Fibroblast of lung (primary cell): ENCODE measurements at regions not wholly inside any gene's neighbourhood (a gene's known extent, or its start where the extent isn't known, plus 50 kb on each side); places are given as distances from the start of the nearest gene placed in this dataset.

Source experiments
- DNase-seq, 2 donors: peaks; one replicate each; pipeline versions ENCODE4 v3.0.0 to v3.0.0-alpha.2; 2010; ENCODE audit warnings: low read depth in 2 of 2
- H2AFZ ChIP-seq: 2 replicates; pipeline ENCODE4 v1.5.1; 2012; ENCODE audit warnings: low read length, control low read depth, inconsistent platforms
- H3K27ac ChIP-seq: 2 replicates; pipeline ENCODE4 v1.5.1; 2011; ENCODE audit warnings: low read length, control low read depth; ENCODE audit not compliant: insufficient read depth
- H3K27me3 ChIP-seq: 2 replicates; pipeline ENCODE4 v1.5.1; 2011; ENCODE audit warnings: mild to moderate bottlenecking, low read length; ENCODE audit not compliant: control insufficient read depth, insufficient read depth
- H3K36me3 ChIP-seq: 2 replicates; pipeline ENCODE4 v1.5.1; 2011; ENCODE audit warnings: low read length; ENCODE audit not compliant: control insufficient read depth, insufficient read depth
- H3K4me1 ChIP-seq: 2 replicates; pipeline ENCODE4 v1.5.1; 2011; ENCODE audit warnings: low read length; ENCODE audit not compliant: control insufficient read depth, insufficient read depth; ENCODE audit errors: extremely low read depth
- H3K4me2 ChIP-seq: 2 replicates; pipeline ENCODE4 v1.5.1; 2011; ENCODE audit warnings: low read length, control low read depth; ENCODE audit not compliant: insufficient read depth; ENCODE audit errors: extremely low read depth
- H3K4me3 ChIP-seq, 4 experiments: fragments of 200-600 bp in 1 of 4; sonication (generic) in 1 of 4; replicated peaks in 1 of 4; 2 replicates each; pipeline ENCODE4 v1.5.1; 2011 to 2016; ENCODE audit warnings: low read length in 4 of 4, low read depth in 3 of 4, mild to moderate bottlenecking in 3 of 4, control low read depth in 2 of 4, inconsistent platforms in 1 of 4, mixed read lengths in 1 of 4; ENCODE audit not compliant: insufficient read depth in 1 of 4; ENCODE audit errors: control extremely low read depth in 1 of 4
- H3K79me2 ChIP-seq: 2 replicates; pipeline ENCODE4 v1.5.1; 2012; ENCODE audit warnings: mild to moderate bottlenecking, low read length, inconsistent platforms; ENCODE audit not compliant: control insufficient read depth, insufficient read depth
- H3K9ac ChIP-seq: 2 replicates; pipeline ENCODE4 v1.5.1; 2011; ENCODE audit warnings: mild to moderate bottlenecking, low read length, control low read depth; ENCODE audit not compliant: insufficient read depth
- H3K9me3 ChIP-seq: 2 replicates; pipeline ENCODE4 v1.5.1; 2012; ENCODE audit warnings: low read depth, low read length; ENCODE audit not compliant: control insufficient read depth, insufficient read depth
- H4K20me1 ChIP-seq: 2 replicates; pipeline ENCODE4 v1.5.1; 2011; ENCODE audit warnings: low read length; ENCODE audit not compliant: control insufficient read depth, insufficient read depth; ENCODE audit errors: extremely low read depth
- EZH2 ChIP-seq: IDR thresholded peaks from 2 replicates; pipeline ENCODE4 v1.5.1; 2012; ENCODE audit warnings: low read length, control low read depth, mild to moderate bottlenecking; ENCODE audit errors: missing control alignments
- TF ChIP-seq, protein P1 (sequence below), 2 donors: IDR thresholded peaks in 1 of 2; conservative IDR thresholded peaks in 1 of 2; 1 replicate in 1 of 2; 2 replicates in 1 of 2; pipeline ENCODE4 v1.5.1; 2011 to 2012; ENCODE audit warnings: low read length in 2 of 2, control low read depth in 1 of 2, inconsistent platforms in 1 of 2, low read depth in 1 of 2, mild to moderate bottlenecking in 1 of 2

- no peaks in the 10 kb centered on the region for H3K27me3 ChIP-seq
- no peak overlapping the region for H3K4me3 ChIP-seq
- H3K9ac ChIP-seq = no peak overlapping the region
- H3K4me1 ChIP-seq = no peaks in the 10 kb centered on the region
- TF ChIP-seq EZH2 = no peak
- TF ChIP-seq, protein P1, sequence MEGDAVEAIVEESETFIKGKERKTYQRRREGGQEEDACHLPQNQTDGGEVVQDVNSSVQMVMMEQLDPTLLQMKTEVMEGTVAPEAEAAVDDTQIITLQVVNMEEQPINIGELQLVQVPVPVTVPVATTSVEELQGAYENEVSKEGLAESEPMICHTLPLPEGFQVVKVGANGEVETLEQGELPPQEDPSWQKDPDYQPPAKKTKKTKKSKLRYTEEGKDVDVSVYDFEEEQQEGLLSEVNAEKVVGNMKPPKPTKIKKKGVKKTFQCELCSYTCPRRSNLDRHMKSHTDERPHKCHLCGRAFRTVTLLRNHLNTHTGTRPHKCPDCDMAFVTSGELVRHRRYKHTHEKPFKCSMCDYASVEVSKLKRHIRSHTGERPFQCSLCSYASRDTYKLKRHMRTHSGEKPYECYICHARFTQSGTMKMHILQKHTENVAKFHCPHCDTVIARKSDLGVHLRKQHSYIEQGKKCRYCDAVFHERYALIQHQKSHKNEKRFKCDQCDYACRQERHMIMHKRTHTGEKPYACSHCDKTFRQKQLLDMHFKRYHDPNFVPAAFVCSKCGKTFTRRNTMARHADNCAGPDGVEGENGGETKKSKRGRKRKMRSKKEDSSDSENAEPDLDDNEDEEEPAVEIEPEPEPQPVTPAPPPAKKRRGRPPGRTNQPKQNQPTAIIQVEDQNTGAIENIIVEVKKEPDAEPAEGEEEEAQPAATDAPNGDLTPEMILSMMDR (conservative IDR thresholded peaks at IDR 0.05 in 1 of 2, IDR thresholded peaks at IDR 0.05 in 1 of 2; ENCODE audit: low read depth in 1 of 2, low read length in 2 of 2) = no peak
- H3K4me2 ChIP-seq = no peak overlapping the region
- no peaks in the 10 kb centered on the region for H4K20me1 ChIP-seq
- no peak overlapping the region for H3K27ac ChIP-seq
- no peaks in the 10 kb centered on the region for H3K9me3 ChIP-seq
- H3K36me3 ChIP-seq = no peaks in the 10 kb centered on the region
- H3K79me2 ChIP-seq = no peaks in the 10 kb centered on the region
- no peak for DNase-seq
- H2AFZ ChIP-seq = no peak overlapping the region
Observed at GRCh38 chr14:71812693-71813092, 119.5 kb upstream of the RGS6 start.

DNA sequence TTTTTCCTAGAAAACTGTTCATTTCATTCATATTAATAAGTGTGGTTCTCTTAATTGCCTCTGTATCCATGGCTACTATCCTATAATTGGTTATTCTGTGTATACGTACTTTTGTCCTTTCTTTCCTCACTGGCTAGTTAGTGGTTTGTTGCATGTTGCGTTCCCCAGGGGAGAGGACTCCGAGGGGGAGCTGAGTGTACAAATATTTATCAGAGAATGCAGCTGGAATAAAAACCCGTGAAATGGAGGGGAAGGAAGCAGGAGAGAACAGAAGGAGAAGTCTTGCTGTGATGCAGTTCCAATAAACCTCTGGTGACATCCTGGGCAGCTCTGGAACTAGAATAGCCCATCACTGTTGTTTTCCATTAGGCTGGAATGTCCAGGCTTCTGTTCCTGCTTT lies 117.1 kb upstream of the RGS6 start:
- no peak overlapping the region for H3K9ac ChIP-seq
- H2AFZ ChIP-seq = no peak overlapping the region
- H4K20me1 ChIP-seq = no peaks in the 10 kb centered on the region
- no peak for DNase-seq
- H3K79me2 ChIP-seq = no peaks in the 10 kb centered on the region
- TF ChIP-seq, protein P1 (conservative IDR thresholded peaks at IDR 0.05 in 1 of 2, IDR thresholded peaks at IDR 0.05 in 1 of 2; ENCODE audit: low read depth in 1 of 2, low read length in 2 of 2) = no peak
- TF ChIP-seq EZH2 = no peak
- H3K4me1 ChIP-seq = no peaks in the 10 kb centered on the region
- H3K4me2 ChIP-seq = no peak overlapping the region
- no peak overlapping the region for H3K4me3 ChIP-seq
- H3K9me3 ChIP-seq = no peaks in the 10 kb centered on the region
- H3K27ac ChIP-seq = no peak overlapping the region
- no peaks in the 10 kb centered on the region for H3K36me3 ChIP-seq
- H3K27me3 ChIP-seq = no peaks in the 10 kb centered on the region

DNA sequence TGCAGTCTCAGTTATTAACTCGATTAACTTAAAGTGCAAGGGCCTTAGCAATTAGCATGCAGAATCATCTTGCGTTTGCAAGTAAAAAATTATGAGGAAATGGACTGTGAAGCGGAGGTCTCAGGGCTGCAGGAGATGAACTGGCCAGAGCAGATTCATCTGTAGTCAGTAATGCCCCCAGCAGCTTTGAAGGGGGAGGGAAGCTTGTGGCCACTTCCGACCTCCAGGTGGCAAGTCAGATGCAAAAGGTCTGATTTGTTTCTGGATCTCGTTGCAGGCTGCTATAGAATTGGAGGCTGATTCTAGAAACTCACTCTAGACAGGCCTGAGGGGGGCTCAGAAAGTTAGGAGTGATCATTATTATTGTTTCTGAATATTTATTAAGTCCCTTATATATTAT lies 107.4 kb upstream of the RGS6 start:
- Histone ChIP-seq H3K79me2 (no peaks in the 10 kb centered on the region), H3K36me3 (no peaks in the 10 kb centered on the region), H3K4me3 (no peak overlapping the region), H2AFZ (no peak overlapping the region), H3K4me2 (no peak overlapping the region), H3K27me3 (no peaks in the 10 kb centered on the region), H3K4me1 (no peaks in the 10 kb centered on the region), H4K20me1 (no peaks in the 10 kb centered on the region), H3K9ac (no peak overlapping the region), H3K27ac (no peak overlapping the region), H3K9me3 (no peaks in the 10 kb centered on the region)
- TF ChIP-seq, protein P1 (conservative IDR thresholded peaks at IDR 0.05 in 1 of 2, IDR thresholded peaks at IDR 0.05 in 1 of 2; ENCODE audit: low read depth in 1 of 2, low read length in 2 of 2) = no peak
- no peak for TF ChIP-seq EZH2
- DNase-seq = no peak
